Keratinocyte (primary cell): ENCODE measurements at regions not wholly inside any gene's neighbourhood (a gene's known extent, or its start where the extent isn't known, plus 50 kb on each side); places are given as distances from the start of the nearest gene placed in this dataset.

Source experiments
- DNase-seq: peaks from one replicate; pipeline ENCODE4 v3.0.0-alpha.2; 2011; ENCODE audit warnings: low read depth, missing footprints, low spot score
- FAIRE-seq: peaks from 2 replicates; lab custom pipeline; 2011; peaks lifted over from hg19 to GRCh38; lab: Jason Lieb, UNC
- H2AFZ ChIP-seq: 2 replicates; pipeline ENCODE4 v1.6.0; 2012; ENCODE audit warnings: low read length, control low read depth, inconsistent platforms; ENCODE audit not compliant: control insufficient read depth
- H3K27ac ChIP-seq: 2 replicates; pipeline ENCODE4 v1.5.1; 2011; ENCODE audit warnings: low read length; ENCODE audit not compliant: control insufficient read depth, insufficient read depth
- H3K27me3 ChIP-seq: 3 replicates; pipeline ENCODE4 v1.6.0; 2011; ENCODE audit warnings: low read length; ENCODE audit not compliant: control insufficient read depth, insufficient read depth; ENCODE audit errors: extremely low read depth
- H3K36me3 ChIP-seq, 2 experiments: 2 replicates in 1 of 2; 3 replicates in 1 of 2; pipeline ENCODE4 v1.5.1; 2011; ENCODE audit warnings: low read length in 2 of 2, mild to moderate bottlenecking in 1 of 2; ENCODE audit not compliant: control insufficient read depth in 2 of 2, insufficient read depth in 2 of 2; ENCODE audit errors: extremely low read depth in 1 of 2
- H3K4me1 ChIP-seq: 3 replicates; pipeline ENCODE4 v1.5.1; 2011; ENCODE audit warnings: low read length; ENCODE audit not compliant: control insufficient read depth, insufficient read depth; ENCODE audit errors: extremely low read depth
- H3K4me2 ChIP-seq: 3 replicates; pipeline ENCODE4 v1.6.0; 2011; ENCODE audit warnings: low read depth, low read length; ENCODE audit not compliant: control insufficient read depth, insufficient read depth; ENCODE audit errors: extremely low read depth
- H3K4me3 ChIP-seq, 3 experiments: fragments of 200-600 bp in 1 of 3; sonication (generic) in 1 of 3; 2 replicates in 2 of 3; 3 replicates in 1 of 3; pipeline ENCODE4 v1.5.1; 2011 to 2016; ENCODE audit warnings: low read length in 3 of 3, mild to moderate bottlenecking in 3 of 3, control low read depth in 2 of 3, inconsistent platforms in 1 of 3, low read depth in 1 of 3, mixed read lengths in 1 of 3, mixed run types in 1 of 3, moderate library complexity in 1 of 3; ENCODE audit not compliant: control insufficient read depth in 2 of 3, insufficient read depth in 2 of 3; ENCODE audit errors: extremely low read depth in 1 of 3
- H3K79me2 ChIP-seq: 2 replicates; pipeline ENCODE4 v1.6.0; 2012; ENCODE audit warnings: low read length; ENCODE audit not compliant: control insufficient read depth, insufficient read depth
- H3K9ac ChIP-seq: 3 replicates; pipeline ENCODE4 v1.6.0; 2011; ENCODE audit warnings: low read length; ENCODE audit not compliant: control insufficient read depth, insufficient read depth; ENCODE audit errors: extremely low read depth
- H3K9me1 ChIP-seq: 3 replicates; pipeline ENCODE4 v1.6.0; 2011; ENCODE audit warnings: low read length; ENCODE audit not compliant: control insufficient read depth, insufficient read depth; ENCODE audit errors: extremely low read depth
- H3K9me3 ChIP-seq: 2 replicates; pipeline ENCODE4 v1.5.1; 2012; ENCODE audit warnings: low read depth, low read length; ENCODE audit not compliant: control insufficient read depth
- H4K20me1 ChIP-seq: 3 replicates; pipeline ENCODE4 v1.6.0; 2011; ENCODE audit warnings: low read length; ENCODE audit not compliant: control insufficient read depth, insufficient read depth; ENCODE audit errors: extremely low read depth
- CTCF ChIP-seq, 3 experiments: IDR thresholded peaks in 1 of 3; conservative IDR thresholded peaks in 1 of 3; optimal IDR thresholded peaks in 1 of 3; 2 replicates in 2 of 3; 3 replicates in 1 of 3; pipeline versions ENCODE3 to v1.5.1; 2011; ENCODE audit warnings: low read length in 3 of 3, mild to moderate bottlenecking in 3 of 3, moderate library complexity in 2 of 3, control low read depth in 1 of 3, inconsistent platforms in 1 of 3; ENCODE audit not compliant: insufficient read depth in 2 of 3; ENCODE audit errors: extremely low read depth in 1 of 3
- EZH2 ChIP-seq: IDR thresholded peaks from one replicate; pipeline ENCODE4 v1.6.1; 2012; ENCODE audit warnings: inconsistent platforms, mild to moderate bottlenecking, low read length, moderate library complexity
- dilution Hi-C: fragments of 300-500 bp; cut with MboI; formaldehyde crosslinking; loops from one replicate; pipeline ENCODE4 v1.7.0; 2020; ENCODE audit warnings: low sequenced_read_pairs; ENCODE audit not compliant: extremely low pct_ligation_motif_present

GRCh38 chr12:78759367-78759766 is 105.2 kb upstream of the SYT1 start:
- peaks cover 4% of the 10 kb centered on the region for H3K4me1 ChIP-seq
- no peaks in the 10 kb centered on the region for H4K20me1 ChIP-seq
- no peak for TF ChIP-seq EZH2
- TF ChIP-seq CTCF (optimal IDR thresholded peaks at IDR 0.05 in 1 of 3, IDR thresholded peaks at IDR 0.05 in 1 of 3, conservative IDR thresholded peaks at IDR 0.05 in 1 of 3; ENCODE audit: extremely low read depth in 1 of 3, insufficient read depth in 2 of 3, low read length in 3 of 3), result no peak
- no peak overlapping the region for H3K4me2 ChIP-seq
- H2AFZ ChIP-seq, result peak overlapping the region; percentile 69
- no peak overlapping the region for H3K9ac ChIP-seq
- no peaks in the 10 kb centered on the region for H3K9me1 ChIP-seq
- dilution Hi-C loops, result no loop called here
- no peaks in the 10 kb centered on the region for H3K36me3 ChIP-seq
- no peak overlapping the region for H3K27ac ChIP-seq
- no peaks in the 10 kb centered on the region for H3K79me2 ChIP-seq
- FAIRE-seq (no peak), DNase-seq (no peak)
- no peaks in the 10 kb centered on the region for H3K27me3 ChIP-seq
- no peaks in the 10 kb centered on the region for H3K9me3 ChIP-seq
- H3K4me3 ChIP-seq, result no peak overlapping the region

- Histone ChIP-seq H3K79me2 (no peaks in the 10 kb centered on the region), H3K27me3 (no peaks in the 10 kb centered on the region), H3K4me1 (peaks cover 4% of the 10 kb centered on the region), H3K27ac (no peak overlapping the region), H3K36me3 (no peaks in the 10 kb centered on the region), H2AFZ (no peak overlapping the region), H3K9me3 (no peaks in the 10 kb centered on the region), H4K20me1 (no peaks in the 10 kb centered on the region), H3K9me1 (no peaks in the 10 kb centered on the region), H3K9ac (no peak overlapping the region), H3K4me3 (no peak overlapping the region), H3K4me2 (no peak overlapping the region)
- FAIRE-seq, result no peak
- DNase-seq, result no peak
- dilution Hi-C loops, result no loop called here
- TF ChIP-seq EZH2 (no peak), CTCF (optimal IDR thresholded peaks at IDR 0.05 in 1 of 3, IDR thresholded peaks at IDR 0.05 in 1 of 3, conservative IDR thresholded peaks at IDR 0.05 in 1 of 3; ENCODE audit: extremely low read depth in 1 of 3, insufficient read depth in 2 of 3, low read length in 3 of 3) (no peak)
These were observed 103.7 kb upstream of the SYT1 start for GRCh38 chr12:78760906-78761305.
